ENCODE measurements at regions not wholly inside any gene's neighbourhood (a gene's known extent, or its start where the extent isn't known, plus 50 kb on each side); places are given as distances from the start of the nearest gene placed in this dataset.

GRCh38 chr4:41856797-41857196 lies 78.4 kb upstream of the TMEM33 start:
- TF ChIP-seq JUN (IDR thresholded peaks at IDR 0.05; ENCODE audit: borderline replicate concordance, insufficient read depth, insufficient read length, low read depth) (no peak), GATA2 (IDR thresholded peaks at IDR 0.05; ENCODE audit: insufficient read depth, insufficient read length, low read depth, low read length) (no peak), MYC (IDR thresholded peaks at IDR 0.05; ENCODE audit: low read depth, low read length) (no peak), MAX (IDR thresholded peaks at IDR 0.05; ENCODE audit: insufficient read depth, insufficient read length) (no peak), EZH2 (IDR thresholded peaks at IDR 0.05; ENCODE audit: borderline replicate concordance, low read depth, low read length, severe bottlenecking) (no peak), FOS (IDR thresholded peaks at IDR 0.05; ENCODE audit: borderline replicate concordance, insufficient read depth, low read length) (no peak), POLR2AphosphoS5 (IDR thresholded peaks at IDR 0.05; ENCODE audit: insufficient read depth, low read depth, low read length) (no peak), POLR2A (IDR thresholded peaks at IDR 0.05; ENCODE audit: low read depth, low read length) (no peak)
- TF ChIP-seq, protein P1, sequence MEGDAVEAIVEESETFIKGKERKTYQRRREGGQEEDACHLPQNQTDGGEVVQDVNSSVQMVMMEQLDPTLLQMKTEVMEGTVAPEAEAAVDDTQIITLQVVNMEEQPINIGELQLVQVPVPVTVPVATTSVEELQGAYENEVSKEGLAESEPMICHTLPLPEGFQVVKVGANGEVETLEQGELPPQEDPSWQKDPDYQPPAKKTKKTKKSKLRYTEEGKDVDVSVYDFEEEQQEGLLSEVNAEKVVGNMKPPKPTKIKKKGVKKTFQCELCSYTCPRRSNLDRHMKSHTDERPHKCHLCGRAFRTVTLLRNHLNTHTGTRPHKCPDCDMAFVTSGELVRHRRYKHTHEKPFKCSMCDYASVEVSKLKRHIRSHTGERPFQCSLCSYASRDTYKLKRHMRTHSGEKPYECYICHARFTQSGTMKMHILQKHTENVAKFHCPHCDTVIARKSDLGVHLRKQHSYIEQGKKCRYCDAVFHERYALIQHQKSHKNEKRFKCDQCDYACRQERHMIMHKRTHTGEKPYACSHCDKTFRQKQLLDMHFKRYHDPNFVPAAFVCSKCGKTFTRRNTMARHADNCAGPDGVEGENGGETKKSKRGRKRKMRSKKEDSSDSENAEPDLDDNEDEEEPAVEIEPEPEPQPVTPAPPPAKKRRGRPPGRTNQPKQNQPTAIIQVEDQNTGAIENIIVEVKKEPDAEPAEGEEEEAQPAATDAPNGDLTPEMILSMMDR (IDR thresholded peaks at IDR 0.05; ENCODE audit: extremely low read depth in 1 of 2, insufficient read depth in 1 of 2, low read depth in 1 of 2, low read length in 2 of 2): no peak
- FAIRE-seq (no peak), DNase-seq (ENCODE audit: low read depth, low spot score) (no peak)
- no peaks in the 10 kb centered on the region for H3K9me3 ChIP-seq (replicated peaks; ENCODE audit: control insufficient read depth, insufficient read depth, low read length)
- H4K20me1 ChIP-seq (replicated peaks; ENCODE audit: control insufficient read depth, extremely low read depth, insufficient read depth, low read length): no peaks in the 10 kb centered on the region
- BruUV-seq (replicated peaks): no TSS peak
- no peaks in the 10 kb centered on the region for H3K79me2 ChIP-seq (ENCODE audit: control insufficient read depth, insufficient read depth, low read length)
- dilution Hi-C loops (cut with MboI; ENCODE audit: extremely low pct_ligation_motif_present, low sequenced_read_pairs): no loop called here
- no peaks in the 10 kb centered on the region for H3K4me1 ChIP-seq (ENCODE audit: control insufficient read depth, extremely low read depth, insufficient read depth, low read length)
- H3K4me2 ChIP-seq (ENCODE audit: insufficient read depth, low read length): no peak overlapping the region
- POLR2A ChIA-PET: no interaction called here
- H3K27ac ChIP-seq (ENCODE audit: insufficient read depth, low read depth, low read length): no peak overlapping the region
- H3K4me3 ChIP-seq (replicated peaks in 1 of 3; ENCODE audit: insufficient read depth in 1 of 3, low read depth in 1 of 3, low read length in 3 of 3): no peak overlapping the region
- CTCF ChIA-PET: interaction anchor here (0.8 kb wide), 1 partner anchor 93 kb away, joined by 3 read pairs; no protein-coding TSS in a partner anchor
- peaks cover 19 to 48% of the 10 kb centered on the region in 2 experiments for H3K27me3 ChIP-seq (ENCODE audit: control insufficient read depth in 2 of 2, insufficient read depth in 2 of 2, low read length in 2 of 2)
- H3K9ac ChIP-seq (replicated peaks; ENCODE audit: extremely low read depth, insufficient read depth, low read length): no peak overlapping the region
- intact Hi-C loops (cut with micrococcal nuclease): no loop called here
- H3K36me3 ChIP-seq (ENCODE audit: control insufficient read depth in 2 of 2, extremely low read depth in 1 of 2, insufficient read depth in 2 of 2, low read length in 2 of 2): no peaks in the 10 kb centered on the region
- no peaks in the 10 kb centered on the region for H3K9me1 ChIP-seq (replicated peaks; ENCODE audit: control insufficient read depth, extremely low read depth, insufficient read depth, low read length)
- H2AFZ ChIP-seq (ENCODE audit: low read depth, low read length): no peak overlapping the region
